GM06990 (cell line): ENCODE measurements at regions not wholly inside any gene's neighbourhood (a gene's known extent, or its start where the extent isn't known, plus 50 kb on each side); places are given as distances from the start of the nearest gene placed in this dataset.
A peak's percentile ranks its signal among the peaks of the same experiment; 100 is the strongest.

Experiments
- DNase-seq: peaks from one replicate; pipeline ENCODE4 v3.0.0-alpha.2; 2011; ENCODE audit not compliant: insufficient read length; ENCODE audit errors: extremely low read depth
- H3K27me3 ChIP-seq: replicated peaks from 2 replicates; pipeline ENCODE4 v1.6.0; 2011; ENCODE audit warnings: low read length; ENCODE audit not compliant: control insufficient read depth, insufficient read depth
- H3K36me3 ChIP-seq: 2 replicates; pipeline ENCODE4 v1.5.1; 2011; ENCODE audit warnings: low read length; ENCODE audit not compliant: control insufficient read depth, insufficient read depth
- H3K4me3 ChIP-seq: replicated peaks from 2 replicates; pipeline ENCODE4 v1.5.1; 2011; ENCODE audit warnings: low read depth, mild to moderate bottlenecking, control low read depth, low read length
- CTCF ChIP-seq: IDR thresholded peaks from 2 replicates; pipeline ENCODE4 v1.5.1; 2011; ENCODE audit warnings: low read length, control low read depth, mild to moderate bottlenecking, inconsistent platforms; ENCODE audit not compliant: insufficient read depth, poor library complexity, severe bottlenecking

DNA sequence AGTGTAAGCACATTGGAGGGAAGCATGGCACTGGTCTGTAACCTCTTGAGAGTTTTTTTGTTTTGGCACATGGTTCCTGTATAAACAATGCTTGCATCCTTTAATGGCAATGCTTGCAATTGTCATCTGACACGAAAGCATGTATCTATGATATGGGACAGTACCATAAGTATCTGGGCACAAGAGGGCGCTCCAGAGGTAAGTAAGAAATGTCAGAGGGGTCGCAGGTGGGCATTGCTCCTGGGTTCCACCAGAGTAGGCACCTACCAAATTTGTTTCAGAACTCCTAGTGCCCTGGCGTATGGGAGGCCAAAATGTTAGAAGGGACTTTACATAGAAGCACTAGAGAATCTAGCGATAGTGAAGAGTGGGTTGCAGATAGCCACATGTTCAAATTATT, 58.7 kb upstream of the BCHE start:
- no peak for DNase-seq
- Histone ChIP-seq H3K36me3 (no peaks in the 10 kb centered on the region), H3K27me3 (no peaks in the 10 kb centered on the region), H3K4me3 (no peak overlapping the region)
- peak; percentile 23 for TF ChIP-seq CTCF

- no peak overlapping the region for H3K4me3 ChIP-seq
- H3K27me3 ChIP-seq, result no peaks in the 10 kb centered on the region
- no peaks in the 10 kb centered on the region for H3K36me3 ChIP-seq
- TF ChIP-seq CTCF, result no peak
- no peak for DNase-seq
Observed at GRCh38 chr3:165892565-165892964, 55.3 kb upstream of the BCHE start.
